Islet precursor cell (in vitro differentiated cells): ENCODE measurements at regions not wholly inside any gene's neighbourhood (a gene's known extent, or its start where the extent isn't known, plus 50 kb on each side); places are given as distances from the start of the nearest gene placed in this dataset.
"Not testable (repeated sequence)": the region's sequence is repeated elsewhere in the genome, so short reads cannot be mapped to it uniquely, and the experiment has no call there.

Source experiments
- DNase-seq: peaks from one replicate; pipeline ENCODE4 v3.0.0-alpha.2; 2018

GRCh38 chr5:40453689-40454088 is 226.0 kb upstream of the PTGER4 start:
- DNase-seq = no peak

GRCh38 chr5:40452874-40453624 is 226.7 kb upstream of the PTGER4 start:
- DNase-seq = no peak

- DNase-seq = no peak
These were observed 232.3 kb upstream of the PTGER4 start for GRCh38 chr5:40447438-40447837.

GRCh38 chr5:40446910-40447309 is 232.8 kb upstream of the PTGER4 start:
- peak; percentile 74 for DNase-seq

GRCh38 chr5:40442346-40442745 is 237.4 kb upstream of the PTGER4 start:
- no peak for DNase-seq

- DNase-seq = no peak
These were observed 238.0 kb upstream of the PTGER4 start for GRCh38 chr5:40441733-40442132.

GRCh38 chr5:40440746-40441145 is 239.0 kb upstream of the PTGER4 start:
- no peak for DNase-seq

- DNase-seq = not testable (repeated sequence)
These were observed 240.6 kb upstream of the PTGER4 start for GRCh38 chr5:40439103-40439502.

GRCh38 chr5:40438646-40439045 is 241.1 kb upstream of the PTGER4 start:
- not testable (repeated sequence) for DNase-seq

GRCh38 chr5:40437452-40437861 is 242.3 kb upstream of the PTGER4 start:
- no peak for DNase-seq

- DNase-seq = no peak
These were observed 243.0 kb upstream of the PTGER4 start for GRCh38 chr5:40436535-40437237.

GRCh38 chr5:40435706-40436105 is 244.0 kb upstream of the PTGER4 start:
- DNase-seq = not testable (repeated sequence)

- DNase-seq = no peak
These were observed 246.9 kb upstream of the PTGER4 start for GRCh38 chr5:40432836-40433235.

- DNase-seq = no peak
These were observed 248.0 kb upstream of the PTGER4 start for GRCh38 chr5:40431734-40432133.

- DNase-seq = no peak
These were observed 249.5 kb upstream of the PTGER4 start for GRCh38 chr5:40430101-40430710.

GRCh38 chr5:40429258-40430100 is 250.2 kb upstream of the PTGER4 start:
- DNase-seq = no peak

GRCh38 chr5:40428815-40429214 is 250.9 kb upstream of the PTGER4 start:
- DNase-seq = no peak

GRCh38 chr5:40428126-40428525 is 251.6 kb upstream of the PTGER4 start:
- no peak for DNase-seq

- DNase-seq = not testable (repeated sequence)
These were observed 262.5 kb upstream of the PTGER4 start for GRCh38 chr5:40417046-40417810.

- DNase-seq = no peak
These were observed 263.1 kb upstream of the PTGER4 start for GRCh38 chr5:40416588-40416987.

- DNase-seq = no peak
These were observed 263.6 kb upstream of the PTGER4 start for GRCh38 chr5:40416098-40416497.

- no peak for DNase-seq
These were observed 264.8 kb upstream of the PTGER4 start for GRCh38 chr5:40414922-40415321.
